NCI-H748 (cell line): ENCODE measurements at regions not wholly inside any gene's neighbourhood (a gene's known extent, or its start where the extent isn't known, plus 50 kb on each side); places are given as distances from the start of the nearest gene placed in this dataset.

ENCODE experiments used
- DNase-seq: peaks from one replicate; lab custom pipeline; 2025; ENCODE audit not compliant: unreplicated experiment; lab: John Stamatoyannopoulos, UW

DNA sequence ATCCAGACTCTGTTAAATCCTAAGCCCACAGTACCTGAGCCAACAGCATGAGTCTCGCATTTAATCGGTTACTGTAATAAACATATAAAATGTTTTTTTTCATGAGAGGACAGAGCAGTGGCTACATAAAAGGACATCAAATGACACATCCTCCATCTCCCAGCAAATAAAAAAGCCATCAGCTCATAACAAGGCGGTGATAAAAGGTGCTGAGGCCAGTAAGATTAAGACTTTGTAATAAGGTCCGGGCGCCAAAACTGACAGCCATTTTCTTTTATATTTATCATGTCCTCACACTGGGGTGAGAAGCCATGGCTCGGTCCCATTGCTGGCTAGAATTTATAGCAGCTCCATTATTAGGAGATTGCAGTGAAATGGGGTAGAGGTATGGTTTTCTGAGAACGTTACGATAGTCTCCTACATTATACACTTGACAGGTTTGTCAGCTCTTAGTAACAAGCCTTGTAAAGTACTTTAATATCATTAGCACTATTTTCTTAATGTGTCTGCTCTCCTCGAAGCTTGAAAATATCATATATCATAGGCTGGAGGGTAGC lies 977.8 kb upstream of the NR2F2 start:
- no peak for DNase-seq

DNA sequence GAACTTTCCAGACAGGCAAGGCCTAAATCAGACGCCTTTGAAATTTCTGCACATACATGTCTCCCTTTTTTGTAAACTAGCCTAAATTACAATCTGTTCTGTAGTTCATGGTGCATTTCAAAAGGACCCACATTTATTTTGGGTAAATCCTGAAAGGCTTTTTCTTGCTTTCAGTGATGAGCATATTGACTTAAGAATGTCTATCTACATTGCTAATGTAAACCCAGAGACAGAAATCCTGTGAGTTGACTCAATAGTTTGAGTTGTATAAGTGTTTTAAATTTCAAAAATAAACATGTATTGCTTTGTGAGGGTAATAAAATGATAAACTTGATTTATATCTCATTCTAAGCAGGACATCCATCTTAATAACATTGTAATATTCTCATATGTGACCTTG lies 977.0 kb upstream of the NR2F2 start:
- DNase-seq, result no peak

DNA sequence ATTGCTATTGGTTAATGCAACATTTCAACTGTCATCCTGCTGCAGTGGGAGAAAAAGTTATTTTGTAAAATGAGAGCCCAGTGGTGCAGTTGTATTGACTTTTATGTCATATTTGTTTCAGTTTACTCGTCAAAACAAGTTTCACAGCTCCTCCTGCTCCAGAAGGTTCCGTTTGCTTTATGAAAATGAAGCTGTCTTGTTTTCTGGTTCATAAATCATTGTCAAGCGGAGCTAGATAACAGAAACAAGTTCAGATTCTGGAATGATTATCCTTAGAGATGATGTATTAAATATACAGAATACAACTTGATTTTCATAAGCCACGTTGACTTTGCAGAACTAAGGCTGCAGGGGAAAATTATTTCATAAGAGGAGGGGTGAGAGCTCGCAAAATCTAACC lies 970.5 kb upstream of the NR2F2 start:
- DNase-seq, result no peak

DNA sequence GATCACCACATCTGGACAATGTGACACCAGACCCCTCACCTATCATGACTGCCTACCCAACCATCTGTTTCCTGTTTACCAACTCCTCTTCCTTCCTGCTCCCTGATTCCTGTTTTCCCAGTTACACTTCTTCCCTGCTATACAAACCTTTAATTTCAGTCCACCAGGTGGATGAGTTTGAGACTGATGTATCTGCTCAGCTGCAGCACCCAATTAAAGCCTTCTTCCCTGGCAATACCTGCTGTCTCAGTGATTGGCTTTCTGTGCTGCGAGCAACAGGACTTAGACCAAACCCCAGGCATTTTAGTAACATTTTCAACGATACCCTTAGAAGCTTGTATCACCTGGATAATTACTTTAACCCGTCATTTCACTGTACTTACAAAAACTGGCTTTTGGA lies 968.2 kb upstream of the NR2F2 start:
- DNase-seq, result no peak

DNA sequence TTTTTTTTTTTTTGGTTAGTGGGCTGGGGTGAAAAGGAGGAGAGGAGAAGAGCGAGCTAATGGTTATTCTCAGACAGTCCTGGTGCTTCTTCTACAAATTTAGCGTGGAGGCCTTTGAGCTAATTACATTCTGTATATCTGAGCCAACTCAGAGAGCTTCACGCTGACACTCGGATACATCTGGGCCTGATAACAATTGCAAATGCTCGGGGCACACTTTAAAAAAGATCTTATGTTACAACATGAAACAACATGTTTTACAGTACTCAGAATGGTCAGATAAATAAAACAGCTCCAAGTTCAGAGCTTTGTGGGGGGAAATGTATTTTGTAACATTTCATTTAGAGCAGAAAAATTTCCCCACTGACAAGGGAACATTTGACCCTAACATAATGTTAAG lies 966.9 kb upstream of the NR2F2 start:
- no peak for DNase-seq

DNA sequence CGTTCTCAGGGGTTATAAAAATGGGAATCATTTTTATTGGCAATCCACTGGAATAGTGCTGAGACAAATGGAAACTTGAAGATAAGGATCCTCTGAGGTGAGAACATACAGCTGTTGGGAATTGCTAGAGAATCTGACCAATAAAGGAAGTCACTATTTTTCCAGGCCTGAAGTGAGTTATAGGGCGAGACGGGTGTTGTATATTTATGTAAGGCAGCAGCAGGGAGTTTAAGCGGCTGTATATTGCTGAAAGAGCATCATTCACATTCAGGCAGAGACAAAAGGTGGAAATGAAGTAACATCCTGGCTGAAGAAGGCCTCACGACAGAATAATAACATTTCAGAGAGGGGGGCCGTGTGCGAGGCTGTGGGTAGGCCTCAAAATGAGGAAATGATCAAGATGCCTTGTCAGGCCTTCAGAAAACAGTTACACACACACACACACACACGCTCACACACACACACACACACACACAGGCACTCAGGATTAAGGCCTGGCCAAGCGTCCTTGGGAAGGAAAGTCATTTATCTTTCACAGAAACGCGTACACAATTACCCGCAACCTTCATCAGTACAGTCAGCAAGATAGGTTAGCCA lies 964.9 kb upstream of the NR2F2 start:
- DNase-seq, result no peak

DNA sequence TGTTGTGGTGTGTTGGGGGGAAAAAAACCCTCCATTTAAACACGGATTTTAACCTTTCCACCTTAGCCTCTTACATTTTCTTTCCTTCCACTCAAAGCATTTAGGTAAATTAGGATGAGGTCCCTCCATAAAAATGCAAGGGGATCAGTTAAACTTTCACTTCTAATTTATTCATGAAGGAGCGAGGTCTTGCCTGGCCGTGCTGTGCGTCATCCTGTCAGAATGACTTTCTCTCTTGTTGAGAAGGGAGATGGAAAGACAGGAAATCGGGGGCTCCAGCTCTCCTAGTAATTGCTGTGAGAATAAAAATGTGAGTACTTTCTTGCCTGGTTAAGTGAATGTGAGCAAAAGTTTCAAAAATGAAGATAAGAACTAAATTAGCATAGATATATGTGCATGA lies 962.3 kb upstream of the NR2F2 start:
- DNase-seq, result no peak

DNA sequence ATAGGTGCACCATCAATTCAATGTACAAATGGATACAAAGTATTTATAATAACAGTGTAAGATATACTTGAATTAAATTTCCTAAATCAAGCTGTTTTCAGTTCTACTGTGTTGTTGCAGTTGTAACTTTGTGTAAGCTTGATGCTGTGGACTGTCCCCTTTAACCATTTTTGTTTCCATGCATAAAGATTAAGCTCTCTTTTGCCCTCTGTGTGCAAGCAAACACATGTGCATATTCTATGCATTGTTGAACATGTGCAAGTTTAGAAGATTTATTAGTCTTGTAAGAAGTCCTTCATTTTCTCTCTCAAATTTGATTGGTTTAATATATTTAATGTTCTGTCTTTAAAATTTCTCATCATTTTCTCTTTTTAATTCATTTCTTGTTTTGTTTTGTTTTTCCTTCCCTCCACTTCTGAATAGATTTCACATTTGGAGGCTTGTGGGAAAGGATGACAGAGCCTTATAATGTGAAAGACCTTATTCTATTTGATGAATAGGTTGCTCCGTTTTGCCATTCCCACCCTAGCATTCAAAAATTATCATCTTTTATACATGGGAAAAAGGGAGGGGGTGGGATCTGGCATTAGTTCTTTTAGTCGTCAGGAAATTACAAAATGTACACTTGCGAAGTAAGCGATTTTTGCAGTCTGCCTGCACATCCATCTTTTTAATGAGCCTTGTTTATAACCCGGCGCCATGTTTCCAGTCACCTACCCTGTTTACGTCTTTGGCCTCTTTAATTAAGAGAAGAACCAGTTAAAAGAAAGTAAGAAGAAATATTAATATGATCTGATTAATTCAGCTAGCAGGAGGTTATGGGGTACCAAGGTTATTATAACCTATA lies 961.5 kb upstream of the NR2F2 start:
- no peak for DNase-seq

DNA sequence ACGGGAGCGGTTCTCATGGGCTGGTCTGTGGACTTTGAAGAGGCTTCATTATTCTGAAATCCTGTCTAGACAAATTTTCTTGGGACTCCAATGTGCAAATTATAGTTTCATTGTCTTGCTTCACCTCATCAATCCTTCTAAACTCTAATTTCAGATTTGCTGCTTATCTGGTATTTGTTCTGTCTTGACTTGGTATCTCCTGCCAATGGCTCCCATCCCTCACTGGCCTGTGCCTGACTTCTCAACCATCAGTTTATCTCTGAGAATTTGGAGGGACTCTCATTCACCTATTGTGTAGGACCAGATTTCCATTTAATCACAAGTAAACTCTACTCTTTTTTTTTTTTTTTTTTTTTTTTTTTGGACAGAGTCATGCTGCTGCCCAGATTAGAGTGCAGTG lies 960.2 kb upstream of the NR2F2 start:
- no peak for DNase-seq

DNA sequence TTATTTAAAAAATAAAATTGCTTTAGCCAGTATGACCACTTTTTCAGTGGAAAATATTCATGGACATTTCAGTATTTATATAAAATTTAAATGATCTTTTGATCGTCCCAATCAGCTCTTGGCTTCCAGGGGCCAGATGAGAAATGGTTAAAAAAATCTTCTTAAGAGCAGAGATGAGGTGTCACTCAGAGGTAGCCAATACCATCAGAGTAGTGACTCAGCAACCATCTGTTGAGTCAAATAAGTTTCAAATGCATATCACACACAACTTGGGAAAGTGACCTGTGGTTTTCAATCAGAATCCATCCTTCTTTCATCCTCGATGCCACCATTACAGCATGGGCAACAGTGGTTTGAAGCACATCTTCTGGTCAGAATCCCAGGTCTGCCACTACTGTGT lies 958.8 kb upstream of the NR2F2 start:
- DNase-seq, result no peak

DNA sequence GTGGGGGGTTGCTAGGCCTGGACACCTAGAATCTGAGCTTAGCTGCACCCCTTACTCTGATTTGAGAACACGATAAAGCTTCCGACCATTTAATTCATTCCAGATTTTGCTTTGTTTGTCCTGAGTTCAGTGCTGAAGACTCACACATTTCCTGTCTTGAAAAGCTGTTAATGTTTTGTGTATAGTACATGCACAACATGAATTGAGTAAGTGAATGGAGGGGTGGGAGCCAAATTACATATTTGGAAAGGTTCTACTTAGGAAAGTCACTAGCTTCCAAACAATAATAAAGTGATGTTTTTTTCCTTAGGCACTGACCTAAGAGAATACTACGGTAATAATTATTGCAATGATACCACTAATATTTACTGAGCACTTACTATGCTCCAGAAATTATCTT lies 955.2 kb upstream of the NR2F2 start:
- DNase-seq, result no peak

DNA sequence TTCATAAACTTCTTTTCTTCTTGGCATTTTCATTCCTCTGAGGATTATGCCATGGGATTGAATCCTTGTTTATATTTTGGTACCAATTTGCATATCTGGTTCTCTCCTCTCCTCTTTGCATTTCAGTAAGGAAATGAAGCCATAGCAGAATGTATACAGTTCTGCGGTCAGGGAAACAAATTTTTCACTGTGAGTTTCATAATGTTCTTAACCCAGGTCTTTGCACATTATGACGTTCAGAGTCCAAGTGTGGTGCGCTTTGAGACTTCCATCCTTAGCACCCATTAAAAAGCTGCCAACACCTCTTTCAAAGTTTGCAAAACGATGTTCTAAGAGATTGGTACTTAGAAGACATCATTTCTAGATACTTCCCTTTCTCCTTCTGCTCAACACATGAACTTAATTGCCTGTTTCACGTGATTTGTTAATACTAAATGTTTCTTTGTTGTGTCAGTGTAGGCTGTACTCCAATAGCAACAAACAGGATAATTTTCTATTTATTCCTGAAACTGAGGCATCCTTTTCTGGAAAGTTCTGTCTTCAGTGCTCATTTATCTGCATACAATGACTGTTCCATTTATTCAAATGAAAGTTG lies 953.1 kb upstream of the NR2F2 start:
- DNase-seq, result no peak

DNA sequence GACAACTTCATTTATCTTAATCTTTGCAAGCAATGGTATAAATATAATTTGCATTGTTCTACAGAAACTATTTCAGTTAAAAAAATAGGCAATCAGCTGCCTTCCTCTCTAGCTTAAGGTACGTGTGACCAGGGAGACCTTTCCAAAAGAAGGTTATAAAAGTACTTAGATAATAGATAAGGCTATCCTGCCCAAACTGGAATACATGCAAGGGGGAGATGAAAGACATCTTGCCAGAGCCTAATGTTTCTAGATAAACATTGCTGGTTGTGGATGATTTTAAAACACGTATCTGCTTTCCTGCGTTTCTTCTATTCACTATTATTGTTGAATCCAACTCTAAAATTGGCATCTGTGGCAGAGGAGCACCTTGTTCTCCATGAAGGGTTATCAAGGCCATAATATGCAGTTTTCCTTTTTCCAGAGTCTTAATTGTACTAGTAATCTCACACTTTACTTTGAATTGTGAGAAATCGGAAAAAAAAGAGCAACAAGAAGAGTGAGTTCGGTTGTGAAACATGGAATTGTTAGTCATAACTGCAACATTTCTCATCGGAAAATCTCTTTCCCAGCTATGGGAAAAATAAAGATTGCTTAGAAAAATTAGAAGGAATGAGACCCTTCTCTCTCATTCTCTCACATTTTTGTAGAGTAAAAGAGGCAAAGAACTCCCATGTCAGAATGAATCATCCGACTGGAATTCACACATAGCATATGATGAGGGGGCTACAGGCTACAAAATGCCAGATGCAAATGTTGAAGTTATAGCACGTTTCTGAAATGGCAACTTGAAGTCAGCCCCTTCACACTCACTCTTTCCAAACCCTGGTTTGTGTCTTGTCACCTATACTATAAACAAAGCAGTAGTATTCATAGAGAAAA lies 936.1 kb upstream of the NR2F2 start:
- DNase-seq, result no peak

DNA sequence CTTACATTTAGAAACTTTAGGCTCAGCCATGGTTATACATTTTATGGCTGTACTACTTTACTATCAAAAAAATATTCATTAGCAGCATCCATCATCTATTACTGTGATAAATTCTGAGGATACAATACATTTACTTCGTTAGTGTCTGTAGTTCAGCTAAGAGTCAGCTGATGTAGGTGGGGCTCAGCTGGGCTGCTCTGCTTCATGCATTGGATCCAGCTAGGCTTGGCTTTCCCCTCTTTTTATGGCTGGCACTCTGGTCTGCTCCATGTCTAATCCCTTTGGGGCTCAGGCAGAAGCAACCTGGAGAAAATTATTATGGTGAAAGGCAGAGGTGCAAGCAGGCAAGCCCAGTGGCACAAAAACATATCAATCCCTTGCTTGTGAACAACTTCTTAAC lies 930.1 kb upstream of the NR2F2 start:
- no peak for DNase-seq

DNA sequence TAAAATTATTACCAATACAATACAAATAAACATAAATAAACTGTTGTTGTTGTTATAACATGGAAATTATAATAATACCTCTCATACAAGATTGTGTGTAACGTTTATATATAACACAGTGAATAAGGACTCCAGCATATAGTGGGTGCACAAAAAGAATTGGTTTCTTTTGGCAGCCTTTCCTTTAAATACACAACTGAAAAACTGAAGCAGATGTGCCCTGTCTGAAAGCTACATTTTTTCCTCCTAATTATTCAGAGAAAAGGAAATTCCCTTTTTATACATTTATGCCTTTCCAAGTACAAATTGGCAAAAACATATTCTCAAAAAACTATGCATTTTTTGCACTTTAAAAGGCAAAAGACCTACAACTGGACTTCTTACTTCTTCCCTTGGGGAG lies 928.9 kb upstream of the NR2F2 start:
- no peak for DNase-seq

DNA sequence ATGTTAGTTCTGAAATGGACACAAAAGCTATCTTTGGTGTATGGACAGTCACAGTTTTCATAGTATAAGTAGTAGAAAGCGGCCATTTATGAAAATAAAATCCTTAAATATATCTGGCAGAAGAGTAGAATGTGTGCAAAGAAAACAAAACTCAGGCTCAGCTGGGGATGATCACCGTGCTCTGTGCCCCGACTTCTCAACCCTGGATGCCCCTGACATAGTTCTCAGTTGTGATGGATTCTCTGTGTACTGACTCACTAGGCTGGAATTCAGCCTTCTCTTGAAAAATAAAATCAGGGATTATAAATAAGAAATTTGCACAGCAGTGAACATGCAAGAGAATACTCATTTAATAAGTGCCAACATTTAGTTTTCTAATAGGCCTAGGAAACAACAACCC lies 925.1 kb upstream of the NR2F2 start:
- DNase-seq, result no peak

DNA sequence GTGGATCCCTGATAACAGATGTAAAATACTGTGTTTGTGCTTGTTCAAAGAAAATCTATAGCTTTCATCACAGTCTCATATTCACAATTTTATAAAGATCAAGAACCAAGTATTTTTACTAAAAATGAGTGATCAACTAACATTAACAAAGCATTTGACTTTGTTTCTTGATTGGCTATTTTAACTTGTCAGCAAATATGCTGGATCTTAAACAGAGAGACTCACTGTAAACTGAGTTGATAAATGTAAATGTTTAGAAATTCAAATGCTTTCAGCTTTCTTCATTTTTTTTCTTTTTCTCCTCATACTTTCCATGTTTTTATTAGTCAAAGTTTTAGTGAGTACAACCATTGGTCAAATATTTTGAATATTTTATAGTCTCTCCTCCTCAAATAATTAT lies 923.0 kb upstream of the NR2F2 start:
- no peak for DNase-seq

DNA sequence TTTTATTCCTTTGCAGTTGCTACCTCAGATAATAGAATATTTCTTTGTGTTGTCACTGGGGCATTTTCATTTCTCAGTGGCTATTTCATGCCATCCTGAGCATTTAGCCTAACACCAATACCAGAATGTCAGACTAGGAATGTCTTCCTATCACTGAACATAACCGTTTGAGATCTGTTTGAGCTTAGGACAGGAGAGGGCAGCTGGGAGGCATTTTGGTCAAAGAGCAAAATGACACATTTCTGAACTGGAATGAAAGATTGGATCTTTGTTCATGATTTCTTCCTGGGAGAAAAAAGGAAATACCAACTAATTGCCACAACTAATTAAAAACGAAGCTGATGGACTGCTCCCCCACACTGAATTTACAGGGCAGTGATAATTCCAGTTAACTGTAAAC lies 921.3 kb upstream of the NR2F2 start:
- no peak for DNase-seq

DNA sequence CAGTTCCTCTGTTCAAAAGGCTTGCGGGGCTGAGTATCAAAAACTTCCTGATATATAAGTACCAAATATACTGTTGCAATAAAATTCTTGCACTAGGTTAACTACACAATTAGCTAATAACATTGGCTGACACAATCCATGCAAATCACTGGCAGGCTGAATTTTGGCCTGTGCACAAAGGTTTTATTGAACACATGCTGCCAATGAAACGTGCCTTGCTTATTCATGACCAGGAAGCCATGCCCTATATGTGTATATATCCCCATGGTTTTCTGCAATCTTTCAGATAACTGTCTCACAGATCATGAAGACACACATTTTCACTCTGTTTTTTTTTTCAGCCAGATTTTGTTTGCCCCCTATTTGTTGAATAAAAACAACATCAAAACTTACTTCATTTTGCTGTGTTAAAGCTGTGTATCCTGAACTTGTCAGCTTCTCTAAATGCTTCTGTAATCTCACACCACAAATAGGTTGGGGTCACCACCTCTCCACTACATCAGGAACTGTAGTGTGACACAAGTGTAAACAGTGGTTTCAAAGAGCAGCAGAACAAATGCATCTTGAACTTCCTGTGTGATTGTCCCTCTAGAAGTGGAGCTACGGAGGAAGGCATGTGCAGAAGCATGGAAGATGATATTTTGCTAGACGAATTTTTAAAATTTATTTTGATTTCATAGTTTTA lies 920.7 kb upstream of the NR2F2 start:
- DNase-seq, result no peak

DNA sequence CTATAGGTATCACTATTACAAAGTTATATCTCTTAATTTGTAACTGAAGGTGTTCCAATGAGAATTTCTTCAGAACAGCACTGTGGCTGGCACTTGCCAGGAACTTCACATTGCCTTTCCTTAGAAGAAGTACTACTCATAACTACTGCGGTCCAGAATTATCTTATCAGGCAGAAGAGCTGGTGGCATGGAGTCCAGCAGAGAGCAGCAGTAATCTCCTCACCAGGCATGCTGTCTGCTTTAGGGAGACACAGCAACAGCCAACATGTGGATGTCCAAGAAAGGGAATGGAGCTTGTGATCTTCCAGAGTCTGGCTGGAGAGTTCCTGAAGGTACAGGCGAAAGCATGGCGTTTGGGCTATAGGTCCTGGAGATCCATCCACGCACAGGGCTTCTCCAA lies 919.7 kb upstream of the NR2F2 start:
- DNase-seq, result no peak

DNA sequence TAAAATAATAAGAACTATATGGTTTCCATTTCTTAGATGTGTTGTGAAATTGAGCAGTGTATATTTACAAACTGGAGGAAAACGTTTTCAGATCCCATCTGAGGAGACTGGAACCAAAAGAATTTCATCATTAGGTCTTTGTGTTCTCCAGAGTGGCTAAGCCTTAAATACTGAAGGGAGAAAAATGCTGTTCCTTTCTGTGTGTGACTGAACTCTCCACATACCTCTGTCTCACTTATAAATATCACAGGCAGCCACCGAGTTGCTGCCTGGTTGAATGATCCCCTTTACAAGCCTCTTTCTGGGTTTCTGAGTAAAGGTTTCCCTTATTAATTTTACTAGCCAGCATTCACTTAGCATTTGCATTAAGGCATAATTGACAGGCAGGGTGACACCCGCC lies 913.9 kb upstream of the NR2F2 start:
- no peak for DNase-seq
